HG02884 (cell line): ENCODE measurements at regions not wholly inside any gene's neighbourhood (a gene's known extent, or its start where the extent isn't known, plus 50 kb on each side); places are given as distances from the start of the nearest gene placed in this dataset.

Experiments
- ATAC-seq: cut with Tn5 transposase; IDR thresholded peaks from one replicate; pipeline ENCODE4 v1.9.1; 2021; ENCODE audit warnings: mild to moderate bottlenecking, moderate library complexity; ENCODE audit not compliant: unreplicated experiment

GRCh38 chr13:53800011-53800410 lies 771.4 kb downstream of the OLFM4 start:
- ATAC-seq, result no peak

GRCh38 chr13:53807251-53807834 lies 778.7 kb downstream of the OLFM4 start:
- no peak for ATAC-seq

GRCh38 chr13:53821632-53822031 lies 793.0 kb downstream of the OLFM4 start:
- no peak for ATAC-seq

GRCh38 chr13:53822136-53822535 lies 793.5 kb downstream of the OLFM4 start:
- ATAC-seq, result no peak

- ATAC-seq, result no peak
Measured at GRCh38 chr13:53839461-53839860, 810.8 kb downstream of the OLFM4 start.

GRCh38 chr13:53844473-53845146 lies 816.0 kb downstream of the OLFM4 start:
- ATAC-seq, result no peak

- ATAC-seq, result no peak
Measured at GRCh38 chr13:53847502-53847901, 818.9 kb downstream of the OLFM4 start.

- no peak for ATAC-seq
Measured at GRCh38 chr13:53848366-53848961, 819.9 kb downstream of the OLFM4 start.

- ATAC-seq, result no peak
Measured at GRCh38 chr13:53854321-53854720, 825.7 kb downstream of the OLFM4 start.

- no peak for ATAC-seq
Measured at GRCh38 chr13:53856573-53857195, 828.1 kb downstream of the OLFM4 start.

GRCh38 chr13:53863520-53863919 lies 834.9 kb downstream of the OLFM4 start:
- ATAC-seq, result no peak

GRCh38 chr13:53873558-53873957 lies 844.9 kb downstream of the OLFM4 start:
- no peak for ATAC-seq

GRCh38 chr13:53878861-53879260 lies 850.2 kb downstream of the OLFM4 start:
- no peak for ATAC-seq

- ATAC-seq, result no peak
Measured at GRCh38 chr13:53885997-53886396, 857.4 kb downstream of the OLFM4 start.

- ATAC-seq, result no peak
Measured at GRCh38 chr13:53890696-53891095, 862.1 kb downstream of the OLFM4 start.

- no peak for ATAC-seq
Measured at GRCh38 chr13:53901593-53901992, 873.0 kb downstream of the OLFM4 start.

- no peak for ATAC-seq
Measured at GRCh38 chr13:53907891-53908290, 879.3 kb downstream of the OLFM4 start.

GRCh38 chr13:53920916-53921315 lies 892.3 kb downstream of the OLFM4 start:
- no peak for ATAC-seq

- ATAC-seq, result no peak
Measured at GRCh38 chr13:53921473-53921872, 892.9 kb downstream of the OLFM4 start.

GRCh38 chr13:53941588-53942190 lies 913.1 kb downstream of the OLFM4 start:
- no peak for ATAC-seq

- no peak for ATAC-seq
Measured at GRCh38 chr13:53946500-53946899, 917.9 kb downstream of the OLFM4 start.

GRCh38 chr13:53953183-53953582 lies 924.6 kb downstream of the OLFM4 start:
- ATAC-seq, result no peak
